Panc1 (cell line): ENCODE measurements at regions not wholly inside any gene's neighbourhood (a gene's known extent, or its start where the extent isn't known, plus 50 kb on each side); places are given as distances from the start of the nearest gene placed in this dataset.

Source experiments
- ATAC-seq: fragments of 200-7000 bp; cut with Tn5 transposase; 2 replicates; pipeline ENCODE4 v1.9.1; 2020; ENCODE audit warnings: mild to moderate bottlenecking, moderate library complexity
- BruUV-seq: library from RNA; stranded (reverse); fragments of 400-500 nt; replicated peaks from 2 replicates; lab custom pipeline; 2021; lab: Mats Ljungman, UMichigan
- CTCF ChIA-PET: fragments of 300-600 bp; sonication (Branson Sonifier 250); formaldehyde crosslinking; loops from one replicate; lab custom pipeline; 2022; ENCODE audit warnings: antibody characterized with exemption; lab: Charles Lee
- POLR2A ChIA-PET: fragments of 300-600 bp; sonication (Branson Sonifier 250); formaldehyde crosslinking; loops from one replicate; lab custom pipeline; 2022; ENCODE audit warnings: antibody characterized with exemption; lab: Charles Lee
- DNase-seq: peaks from one replicate; pipeline ENCODE4 v3.0.0-alpha.2; 2010; ENCODE audit warnings: low read depth, low spot score
- H3K27ac ChIP-seq: 2 replicates; pipeline ENCODE4 v1.5.1; 2011; ENCODE audit warnings: mild to moderate bottlenecking, low read length, inconsistent platforms
- H3K27me3 ChIP-seq: fragments of 200-500 bp; sonication (Bioruptor generic); 2 replicates; pipeline ENCODE4 v1.6.0; 2014; ENCODE audit warnings: low read length, inconsistent platforms; ENCODE audit not compliant: control insufficient read depth, insufficient read depth
- H3K36me3 ChIP-seq: fragments of 200-500 bp; sonication (Bioruptor generic); 2 replicates; pipeline ENCODE4 v1.5.1; 2014; ENCODE audit warnings: inconsistent platforms, mild to moderate bottlenecking, low read length, moderate library complexity; ENCODE audit not compliant: control insufficient read depth, insufficient read depth
- H3K4me1 ChIP-seq: 2 replicates; pipeline ENCODE4 v1.5.1; 2011; ENCODE audit warnings: inconsistent platforms, mild to moderate bottlenecking, low read length, moderate library complexity; ENCODE audit not compliant: control insufficient read depth, insufficient read depth
- H3K4me3 ChIP-seq, 2 experiments: 2 replicates each; pipeline ENCODE4 v1.5.1; 2011 to 2012; ENCODE audit warnings: low read depth in 2 of 2, low read length in 2 of 2, mild to moderate bottlenecking in 2 of 2, inconsistent platforms in 1 of 2, moderate library complexity in 1 of 2
- H3K9me3 ChIP-seq: fragments of 200-500 bp; sonication (Bioruptor generic); 2 replicates; pipeline ENCODE4 v1.5.1; 2014; ENCODE audit warnings: low read depth, mild to moderate bottlenecking, inconsistent platforms, low read length, moderate library complexity; ENCODE audit not compliant: control insufficient read depth, insufficient read depth
- CTCF ChIP-seq: fragments of 450-650 bp; IDR thresholded peaks from 2 replicates; pipeline ENCODE4 v1.5.1; 2017; ENCODE audit warnings: mild to moderate bottlenecking
- POLR2AphosphoS5 ChIP-seq: IDR thresholded peaks from 2 replicates; pipeline ENCODE4 v1.6.1; 2012; ENCODE audit warnings: mild to moderate bottlenecking, low read depth, low read length, moderate library complexity
- REST ChIP-seq, 2 experiments: IDR thresholded peaks; 2 replicates each; pipeline ENCODE4 v1.6.1; 2011 to 2012; ENCODE audit warnings: low read depth in 2 of 2, control low read depth in 1 of 2, low read length in 1 of 2, mild to moderate bottlenecking in 1 of 2, moderate library complexity in 1 of 2; ENCODE audit not compliant: insufficient read depth in 1 of 2
- SIN3A ChIP-seq: IDR thresholded peaks from 2 replicates; pipeline ENCODE4 v1.6.1; 2012; ENCODE audit warnings: low read depth, mild to moderate bottlenecking, low read length, moderate library complexity, borderline replicate concordance; ENCODE audit not compliant: insufficient read depth
- TCF7L2 ChIP-seq: IDR thresholded peaks from 2 replicates; pipeline ENCODE4 v1.6.1; 2011; ENCODE audit warnings: mild to moderate bottlenecking, low read depth, low read length, inconsistent platforms
- in situ Hi-C: cut with HindIII; loops from 2 replicates; pipeline ENCODE4 v1.10.0; 2016; ENCODE audit warnings: low sequenced_read_pairs, low pct_unique_long_range_greater_than_20kb
- intact Hi-C: fragments of 100-400 bp; cut with micrococcal nuclease; formaldehyde crosslinking; loops from one replicate; pipeline ENCODE4 v1.10.0; 2022; ENCODE audit not compliant: unreplicated experiment

GRCh38 chrX:27086237-27086636 is 376.9 kb downstream of the PPP4R3C start:
- Histone ChIP-seq H3K4me3 (no peak overlapping the region), H3K36me3 (no peaks in the 10 kb centered on the region), H3K27me3 (no peaks in the 10 kb centered on the region), H3K4me1 (no peaks in the 10 kb centered on the region), H3K9me3 (no peaks in the 10 kb centered on the region), H3K27ac (no peak overlapping the region)
- ATAC-seq (no peak), DNase-seq (no peak)
- TF ChIP-seq REST (IDR thresholded peaks at IDR 0.05; ENCODE audit: insufficient read depth in 1 of 2, low read depth in 2 of 2, low read length in 1 of 2) (no peak), SIN3A (no peak), CTCF (no peak), POLR2AphosphoS5 (no peak), TCF7L2 (no peak)
- ChIA-PET POLR2A (no interaction called here), CTCF (no interaction called here)
- no TSS peak for BruUV-seq
- intact Hi-C loops = no loop called here
- in situ Hi-C loops = no loop called here

- ATAC-seq (no peak), DNase-seq (no peak)
- POLR2A ChIA-PET = no interaction called here
- Histone ChIP-seq H3K36me3 (no peaks in the 10 kb centered on the region), H3K27me3 (no peaks in the 10 kb centered on the region), H3K4me3 (no peak overlapping the region), H3K27ac (no peak overlapping the region), H3K9me3 (no peaks in the 10 kb centered on the region), H3K4me1 (no peaks in the 10 kb centered on the region)
- in situ Hi-C loops (no loop called here), intact Hi-C loops (no loop called here)
- TF ChIP-seq REST (IDR thresholded peaks at IDR 0.05; ENCODE audit: insufficient read depth in 1 of 2, low read depth in 2 of 2, low read length in 1 of 2) = no peak
- no peak for TF ChIP-seq SIN3A
- no peak for TF ChIP-seq POLR2AphosphoS5
- no peak for TF ChIP-seq CTCF
- no peak for TF ChIP-seq TCF7L2
- CTCF ChIA-PET = no interaction called here
- no TSS peak for BruUV-seq
These were observed 377.8 kb downstream of the PPP4R3C start for GRCh38 chrX:27085346-27085745.
